ENCODE measurements at regions not wholly inside any gene's neighbourhood (a gene's known extent, or its start where the extent isn't known, plus 50 kb on each side); places are given as distances from the start of the nearest gene placed in this dataset.
"Not testable (repeated sequence)": the region's sequence is repeated elsewhere in the genome, so short reads cannot be mapped to it uniquely, and the experiment has no call there.

DNA sequence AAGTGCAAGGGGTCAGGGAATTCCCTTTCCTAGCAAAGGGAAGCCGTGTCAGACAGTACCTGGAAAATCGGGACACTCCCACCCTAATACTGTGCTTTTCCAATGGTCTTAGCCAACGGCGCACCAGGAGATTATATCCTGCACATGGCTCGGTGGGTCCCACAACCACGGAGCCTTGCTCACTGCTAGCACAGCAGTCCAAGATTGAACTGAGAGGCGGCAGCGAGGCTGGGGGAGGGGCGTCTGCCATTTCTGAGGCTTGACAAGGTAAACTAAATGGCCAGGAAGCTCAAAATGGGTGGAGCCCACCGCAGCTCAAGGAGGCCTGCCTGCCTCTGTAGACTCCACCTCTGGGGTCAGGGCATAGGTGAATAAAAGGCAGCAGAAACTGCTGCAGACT, 76.5 kb upstream of the LINC00632 start:
- DNase-seq, result not testable (repeated sequence)

- DNase-seq, result no peak
Observed at GRCh38 chrX:140608111-140608510, 101.4 kb upstream of the LINC00632 start.

DNA sequence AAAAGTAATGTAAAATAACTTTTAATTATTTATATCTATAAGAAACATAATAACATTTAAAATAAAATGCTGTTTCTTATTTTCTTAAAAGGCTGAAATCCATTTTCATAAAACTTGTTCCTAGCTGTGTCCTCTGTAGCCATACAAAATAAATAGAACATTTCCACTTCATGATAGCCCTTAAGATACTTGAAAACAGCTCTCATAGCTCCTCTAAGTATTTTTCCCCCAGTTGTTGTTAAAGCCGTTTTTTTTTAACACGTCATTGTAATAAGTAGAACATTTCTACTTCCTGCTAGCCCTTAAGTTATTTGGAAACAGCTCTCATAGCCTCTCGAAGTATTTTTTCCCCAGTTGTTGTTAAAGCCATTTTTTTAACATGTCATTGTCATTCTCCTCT, 97.3 kb upstream of the SOX3 start:
- DNase-seq, result no peak

- DNase-seq, result no peak
Observed at GRCh38 chrX:140599851-140600250, 95.0 kb upstream of the SOX3 start.

- DNase-seq, result no peak
Observed at GRCh38 chrX:140589657-140590056, 84.8 kb upstream of the SOX3 start.

DNA sequence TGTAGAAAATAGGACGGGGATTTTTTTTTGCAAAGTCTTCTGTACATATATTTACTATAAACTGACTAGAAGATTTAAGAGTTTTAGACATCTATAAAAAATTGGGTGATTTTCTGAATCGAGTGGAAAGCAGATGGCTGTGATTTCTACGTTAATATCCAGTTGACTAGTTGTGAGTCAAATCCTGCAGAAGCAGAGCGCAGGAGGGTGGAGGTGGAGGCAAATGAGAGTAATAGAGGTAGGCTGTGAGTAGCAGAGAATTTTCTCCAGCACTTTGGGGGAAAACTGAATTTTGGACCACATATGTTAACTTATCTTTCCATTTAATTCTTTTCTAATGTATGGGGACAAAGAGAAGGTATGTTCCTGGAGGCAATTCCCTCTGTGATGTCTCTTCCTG, 82.1 kb upstream of the SOX3 start:
- peak in 1 of 56 donors; percentile 3 for DNase-seq

- no peak for DNase-seq
Observed at GRCh38 chrX:140580478-140580877, 75.6 kb upstream of the SOX3 start.

DNA sequence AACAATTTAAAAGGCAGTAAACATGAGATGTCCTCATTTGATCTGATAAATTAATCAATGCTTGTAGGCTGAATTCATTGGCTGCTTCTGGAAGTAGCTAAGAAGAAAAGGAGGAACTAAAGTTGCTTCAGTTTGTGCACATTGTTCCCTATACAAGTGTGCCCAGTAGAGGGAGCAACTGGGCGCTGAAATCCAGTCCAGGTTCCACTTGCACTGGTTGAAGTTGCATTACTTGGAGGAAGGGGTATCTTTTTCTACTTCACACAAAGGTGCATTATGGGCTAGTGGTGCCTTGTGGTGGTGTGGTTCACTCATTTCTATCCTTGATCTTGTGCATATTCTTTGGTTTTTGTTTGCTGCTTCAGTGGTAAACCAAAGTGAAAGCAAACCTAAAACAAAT, 67.9 kb upstream of the SOX3 start:
- peak in 23 of 56 donors; percentile 0 to 48 (median 2) for DNase-seq

GRCh38 chrX:140563893-140564292, 59.0 kb upstream of the SOX3 start:
- no peak for DNase-seq
